ENCODE measurements at regions not wholly inside any gene's neighbourhood (a gene's known extent, or its start where the extent isn't known, plus 50 kb on each side); places are given as distances from the start of the nearest gene placed in this dataset.

DNA sequence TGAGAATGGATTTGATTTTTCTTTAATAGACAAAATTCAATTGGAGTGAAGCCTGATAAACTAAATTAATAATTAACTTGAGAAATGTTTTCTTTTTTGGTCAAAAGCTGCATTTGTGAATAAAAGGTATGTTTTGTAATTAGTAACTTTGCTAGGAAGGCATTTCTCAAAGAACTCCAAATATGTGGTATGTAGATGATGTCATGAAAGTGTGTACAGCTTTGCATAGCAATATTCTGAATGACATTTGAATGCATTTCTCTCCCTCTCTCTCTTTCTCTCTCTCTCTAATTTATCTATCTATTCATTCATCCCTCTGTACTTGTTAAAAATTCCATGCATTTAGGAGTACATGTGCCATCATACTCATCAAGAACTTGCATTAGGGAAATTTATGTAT, 109.1 kb upstream of the ADAMTS5 start:
- DNase-seq (ENCODE audit: low read depth), result no peak
- in situ Hi-C loops (cut with HindIII; ENCODE audit: low sequenced_read_pairs), result no loop called here
- no peak overlapping the region for H3K4me3 ChIP-seq (ENCODE audit: low read depth, low read length)
- TF ChIP-seq CTCF (IDR thresholded peaks at IDR 0.05; ENCODE audit: low read depth, low read length, missing control alignments), result no peak

DNA sequence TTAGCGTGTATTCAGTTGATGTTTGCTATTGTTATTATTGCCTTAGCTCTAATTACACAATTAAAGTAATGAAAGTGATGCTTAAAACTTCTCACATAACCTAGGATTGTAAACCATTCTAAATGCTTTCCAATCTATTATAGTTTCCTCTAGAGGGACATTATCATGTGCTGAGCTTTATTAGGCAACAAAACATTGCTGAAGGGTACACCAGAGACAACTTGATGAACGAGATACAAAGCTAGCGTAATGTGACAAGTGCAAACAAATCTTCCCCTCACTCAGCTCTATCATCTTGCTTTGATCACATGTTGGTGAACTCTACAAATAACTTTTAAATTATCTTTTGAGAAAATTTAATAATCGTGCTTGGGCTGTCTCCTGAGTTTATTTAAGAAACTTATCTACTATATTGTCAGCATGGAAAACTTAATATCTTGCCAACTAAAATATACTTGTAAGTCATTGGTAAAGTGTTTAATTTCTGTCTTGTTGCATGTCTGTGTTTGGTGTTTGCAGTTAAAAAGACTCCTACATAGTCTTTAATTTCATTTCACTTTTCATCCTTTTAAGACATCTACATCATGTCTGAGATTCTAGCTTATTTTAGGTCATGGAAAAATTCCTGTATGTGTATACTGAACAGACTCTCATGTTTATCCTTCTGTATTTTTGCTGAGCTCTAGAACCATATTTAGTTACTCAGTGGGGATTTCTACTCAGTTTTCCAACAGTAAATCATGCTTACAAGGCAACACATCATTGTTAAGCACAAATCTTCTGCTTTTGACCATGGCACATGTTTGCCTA, 104.2 kb upstream of the ADAMTS5 start:
- no peak overlapping the region for H3K4me3 ChIP-seq (ENCODE audit: low read depth, low read length)
- in situ Hi-C loops (cut with HindIII; ENCODE audit: low sequenced_read_pairs), result no loop called here
- TF ChIP-seq CTCF (IDR thresholded peaks at IDR 0.05; ENCODE audit: low read depth, low read length, missing control alignments), result no peak
- DNase-seq (ENCODE audit: low read depth), result no peak

DNA sequence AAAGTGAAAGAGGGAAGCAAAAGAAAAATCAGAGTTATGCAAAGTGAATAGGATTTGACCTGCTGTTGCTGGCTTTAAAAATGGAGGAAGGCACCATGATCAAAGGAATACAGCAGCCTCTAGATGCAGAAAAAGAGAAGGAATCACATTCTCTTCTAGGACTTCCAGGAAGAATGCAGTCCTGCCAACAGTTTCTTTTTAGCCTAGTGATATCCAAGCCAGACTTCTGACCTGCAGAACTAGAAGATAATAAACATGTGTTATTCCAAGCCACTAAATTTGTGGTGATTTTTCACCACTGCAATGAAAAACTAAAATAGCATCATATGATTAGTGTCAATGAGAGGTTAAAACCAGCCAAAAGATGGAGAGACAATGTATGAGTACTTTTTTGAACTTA, 101.9 kb upstream of the ADAMTS5 start:
- no peak for DNase-seq (ENCODE audit: low read depth)
- TF ChIP-seq CTCF (IDR thresholded peaks at IDR 0.05; ENCODE audit: low read depth, low read length, missing control alignments), result no peak
- in situ Hi-C loops (cut with HindIII; ENCODE audit: low sequenced_read_pairs), result no loop called here
- no peak overlapping the region for H3K4me3 ChIP-seq (ENCODE audit: low read depth, low read length)

DNA sequence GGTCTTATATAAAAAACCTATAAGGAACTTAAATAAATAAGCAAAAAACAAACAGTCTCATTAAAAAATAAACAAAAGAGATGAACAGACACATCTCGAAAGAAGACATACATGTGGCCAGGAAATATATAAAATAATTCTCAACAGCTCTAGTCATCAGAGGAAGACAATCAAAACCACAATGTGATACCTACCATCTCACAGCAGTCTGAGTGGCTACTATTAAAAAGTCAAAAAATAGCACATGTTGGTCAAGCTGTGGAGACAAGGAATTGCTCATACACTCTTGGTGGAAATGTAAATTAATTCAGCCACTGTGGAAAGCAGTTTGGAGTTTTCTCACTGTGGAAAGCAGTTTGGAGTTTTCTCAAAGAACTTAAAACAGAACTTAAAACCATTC, 100.3 kb upstream of the ADAMTS5 start:
- in situ Hi-C loops (cut with HindIII; ENCODE audit: low sequenced_read_pairs), result no loop called here
- TF ChIP-seq CTCF (IDR thresholded peaks at IDR 0.05; ENCODE audit: low read depth, low read length, missing control alignments), result no peak
- H3K4me3 ChIP-seq (ENCODE audit: low read depth, low read length), result no peak overlapping the region
- DNase-seq (ENCODE audit: low read depth), result no peak

- no peak for TF ChIP-seq CTCF (IDR thresholded peaks at IDR 0.05; ENCODE audit: low read depth, low read length, missing control alignments)
- no peak overlapping the region for H3K4me3 ChIP-seq (ENCODE audit: low read depth, low read length)
- DNase-seq (ENCODE audit: low read depth), result no peak
- in situ Hi-C loops (cut with HindIII; ENCODE audit: low sequenced_read_pairs), result no loop called here
Observed at GRCh38 chr21:27062443-27062842, 95.6 kb upstream of the ADAMTS5 start.

- no peak for TF ChIP-seq CTCF (IDR thresholded peaks at IDR 0.05; ENCODE audit: low read depth, low read length, missing control alignments)
- in situ Hi-C loops (cut with HindIII; ENCODE audit: low sequenced_read_pairs), result no loop called here
- DNase-seq (ENCODE audit: low read depth), result no peak
- no peak overlapping the region for H3K4me3 ChIP-seq (ENCODE audit: low read depth, low read length)
Observed at GRCh38 chr21:27061770-27062169, 94.9 kb upstream of the ADAMTS5 start.

All from astrocyte of the cerebellum (primary cell).